ENCODE measurements at regions not wholly inside any gene's neighbourhood (a gene's known extent, or its start where the extent isn't known, plus 50 kb on each side); places are given as distances from the start of the nearest gene placed in this dataset.
"Not testable (repeated sequence)": the region's sequence is repeated elsewhere in the genome, so short reads cannot be mapped to it uniquely, and the experiment has no call there.

- in situ Hi-C loops (cut with MboI; ENCODE audit: low sequenced_read_pairs): no loop called here
Measured at GRCh38 chr1:5690898-5691297, 301.3 kb downstream of the NPHP4 start.

- in situ Hi-C loops (cut with MboI; ENCODE audit: low sequenced_read_pairs): no loop called here
Measured at GRCh38 chr1:5690291-5690690, 301.9 kb downstream of the NPHP4 start.

- in situ Hi-C loops (cut with MboI; ENCODE audit: low sequenced_read_pairs): no loop called here
Measured at GRCh38 chr1:5688081-5689077, 303.8 kb downstream of the NPHP4 start.

- in situ Hi-C loops (cut with MboI; ENCODE audit: low sequenced_read_pairs): no loop called here
Measured at GRCh38 chr1:5686925-5687706, 305.1 kb downstream of the NPHP4 start.

GRCh38 chr1:5686195-5686594 is 306.0 kb downstream of the NPHP4 start:
- in situ Hi-C loops (cut with MboI; ENCODE audit: low sequenced_read_pairs): no loop called here

GRCh38 chr1:5685446-5686040 is 306.7 kb downstream of the NPHP4 start:
- in situ Hi-C loops (cut with MboI; ENCODE audit: low sequenced_read_pairs): no loop called here

GRCh38 chr1:5684791-5685190 is 307.4 kb downstream of the NPHP4 start:
- in situ Hi-C loops (cut with MboI; ENCODE audit: low sequenced_read_pairs): no loop called here

GRCh38 chr1:5683446-5683845 is 308.8 kb downstream of the NPHP4 start:
- in situ Hi-C loops (cut with MboI; ENCODE audit: low sequenced_read_pairs): no loop called here

GRCh38 chr1:5682626-5683225 is 309.5 kb downstream of the NPHP4 start:
- in situ Hi-C loops (cut with MboI; ENCODE audit: low sequenced_read_pairs): no loop called here

GRCh38 chr1:5681654-5682053 is 310.6 kb downstream of the NPHP4 start:
- in situ Hi-C loops (cut with MboI; ENCODE audit: low sequenced_read_pairs): no loop called here

- in situ Hi-C loops (cut with MboI; ENCODE audit: low sequenced_read_pairs): no loop called here
Measured at GRCh38 chr1:5680600-5680999, 311.6 kb downstream of the NPHP4 start.

- in situ Hi-C loops (cut with MboI; ENCODE audit: low sequenced_read_pairs): no loop called here
Measured at GRCh38 chr1:5678759-5679158, 313.5 kb downstream of the NPHP4 start.

- in situ Hi-C loops (cut with MboI; ENCODE audit: low sequenced_read_pairs): not testable (repeated sequence)
Measured at GRCh38 chr1:5672355-5672754, 319.9 kb downstream of the NPHP4 start.

- in situ Hi-C loops (cut with MboI; ENCODE audit: low sequenced_read_pairs): no loop called here
Measured at GRCh38 chr1:5670590-5671350, 321.5 kb downstream of the NPHP4 start.

GRCh38 chr1:5667513-5668325 is 324.5 kb downstream of the NPHP4 start:
- in situ Hi-C loops (cut with MboI; ENCODE audit: low sequenced_read_pairs): no loop called here

GRCh38 chr1:5664906-5665875 is 327.0 kb downstream of the NPHP4 start:
- in situ Hi-C loops (cut with MboI; ENCODE audit: low sequenced_read_pairs): no loop called here

GRCh38 chr1:5664081-5664768 is 328.0 kb downstream of the NPHP4 start:
- in situ Hi-C loops (cut with MboI; ENCODE audit: low sequenced_read_pairs): no loop called here

- in situ Hi-C loops (cut with MboI; ENCODE audit: low sequenced_read_pairs): no loop called here
Measured at GRCh38 chr1:5662744-5663126, 329.5 kb downstream of the NPHP4 start.

Measured in HL-60/S4 (cell line).